HL-60 (cell line): ENCODE measurements at regions not wholly inside any gene's neighbourhood (a gene's known extent, or its start where the extent isn't known, plus 50 kb on each side); places are given as distances from the start of the nearest gene placed in this dataset.

Experiments used
- DNase-seq, 2 experiments: peaks; one replicate each; pipeline ENCODE4 v3.0.0-alpha.2; 2010 to 2020; ENCODE audit warnings: low read depth in 1 of 2, low spot score in 1 of 2
- H3K27ac ChIP-seq: fragments of 250-450 bp; sonication (Bioruptor Pico); replicated peaks from 2 replicates; pipeline ENCODE4 v1.5.1; 2020; ENCODE audit warnings: mild to moderate bottlenecking, moderate library complexity
- H3K27me3 ChIP-seq: fragments of 250-450 bp; sonication (Bioruptor Pico); 2 replicates; pipeline ENCODE4 v1.5.1; 2021; ENCODE audit warnings: mild to moderate bottlenecking, moderate library complexity; ENCODE audit not compliant: insufficient read depth, poor library complexity, severe bottlenecking
- H3K4me3 ChIP-seq: replicated peaks from 2 replicates; pipeline ENCODE4 v1.5.1; 2011; ENCODE audit warnings: mild to moderate bottlenecking, control low read depth, low read length; ENCODE audit not compliant: insufficient read depth
- CTCF ChIP-seq: IDR thresholded peaks from one replicate; pipeline ENCODE4 v1.5.1; 2011; ENCODE audit warnings: low read length, control low read depth, inconsistent platforms; ENCODE audit not compliant: insufficient read depth
- GABPA ChIP-seq: IDR thresholded peaks from 2 replicates; pipeline ENCODE4 v1.6.1; 2012; ENCODE audit warnings: low read depth
- POLR2AphosphoS5 ChIP-seq: IDR thresholded peaks from 2 replicates; pipeline ENCODE4 v1.6.1; 2012; ENCODE audit warnings: low read depth
- REST ChIP-seq: IDR thresholded peaks from 2 replicates; pipeline ENCODE4 v1.6.1; 2012; ENCODE audit warnings: low read depth; ENCODE audit not compliant: insufficient replicate concordance
- SPI1 ChIP-seq: IDR thresholded peaks from 2 replicates; pipeline ENCODE4 v1.6.1; 2012; ENCODE audit warnings: low read depth, mild to moderate bottlenecking, borderline replicate concordance

- H3K4me3 ChIP-seq = no peak overlapping the region
- no peak for DNase-seq
- TF ChIP-seq POLR2AphosphoS5 (no peak), REST (no peak), SPI1 (no peak), GABPA (no peak), CTCF (no peak)
These were observed 315.0 kb upstream of the PIK3R1 start for GRCh38 chr5:67900514-67900913.

GRCh38 chr5:67897980-67898379 is 317.6 kb upstream of the PIK3R1 start:
- Histone ChIP-seq H3K27ac (no peak overlapping the region), H3K27me3 (no peaks in the 10 kb centered on the region), H3K4me3 (no peak overlapping the region)
- no peak for DNase-seq
- TF ChIP-seq POLR2AphosphoS5 (no peak), CTCF (no peak), REST (no peak), GABPA (no peak), SPI1 (no peak)

More at GRCh38 chr5:67900514-67900913, 315.0 kb upstream of the PIK3R1 start:
- no peaks in the 10 kb centered on the region for H3K27me3 ChIP-seq
- H3K27ac ChIP-seq = no peak overlapping the region

DNA sequence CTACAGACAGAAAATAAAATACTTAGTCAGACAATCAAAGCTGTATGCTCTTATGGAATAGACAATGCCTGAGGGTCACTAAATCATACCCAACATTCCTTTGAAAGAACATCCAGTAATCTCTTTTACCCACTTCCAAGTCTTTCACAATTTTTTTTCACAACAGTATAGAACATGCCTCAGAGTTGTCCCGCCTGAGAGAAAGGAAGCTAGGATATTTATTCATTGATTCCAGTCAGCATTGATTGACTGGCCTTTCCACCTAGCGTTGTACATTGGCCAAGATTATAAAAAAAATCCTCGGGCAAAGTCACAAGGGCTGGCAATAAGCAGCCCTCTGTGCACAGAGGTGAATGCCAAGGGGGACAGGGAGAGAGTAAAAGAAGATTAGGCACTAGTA is 318.1 kb upstream of the PIK3R1 start:
- DNase-seq = no peak
- no peaks in the 10 kb centered on the region for H3K27me3 ChIP-seq
- H3K27ac ChIP-seq = no peak overlapping the region
- TF ChIP-seq POLR2AphosphoS5 = no peak
- no peak for TF ChIP-seq CTCF
- no peak for TF ChIP-seq GABPA
- no peak for TF ChIP-seq REST
- no peak for TF ChIP-seq SPI1
- H3K4me3 ChIP-seq = no peak overlapping the region
